HepG2 (cell line): ENCODE measurements at regions not wholly inside any gene's neighbourhood (a gene's known extent, or its start where the extent isn't known, plus 50 kb on each side); places are given as distances from the start of the nearest gene placed in this dataset.

Experiments used
- ATM ChIP-seq: fragments of 450-650 bp; IDR thresholded peaks from 2 replicates; pipeline ENCODE4 v1.7.1; 2017; ENCODE audit warnings: mild to moderate bottlenecking, borderline replicate concordance
- CBFB ChIP-seq: sonication (generic); formaldehyde crosslinking; IDR thresholded peaks from 2 replicates; pipeline ENCODE4 v1.4.0; 2020; ENCODE audit warnings: missing genetic modification reagents
- EP300 ChIP-seq, 3 experiments: sonication (generic) in 1 of 3; formaldehyde crosslinking in 1 of 3; IDR thresholded peaks; 2 replicates each; pipeline versions ENCODE4 v1.5.1 to v1.6.1; 2011 to 2020; ENCODE audit warnings: low read depth in 2 of 3, low read length in 2 of 3, borderline replicate concordance in 1 of 3, improper control_type of control experiment in 1 of 3, mild to moderate bottlenecking in 1 of 3, missing genetic modification reagents in 1 of 3, moderate library complexity in 1 of 3
- FOSL2 ChIP-seq: sonication (generic); formaldehyde crosslinking; IDR thresholded peaks from 2 replicates; pipeline ENCODE4 v1.4.0; 2020; ENCODE audit warnings: missing genetic modification reagents
- GATAD2A ChIP-seq: IDR thresholded peaks from 2 replicates; pipeline ENCODE4 v1.6.1; 2016
- HMG20A ChIP-seq: IDR thresholded peaks from 2 replicates; pipeline ENCODE4 v1.6.1; 2016; ENCODE audit warnings: borderline replicate concordance
- KDM1A ChIP-seq: IDR thresholded peaks from 2 replicates; pipeline ENCODE4 v1.6.1; 2016; ENCODE audit warnings: missing compliant biosample characterization
- RFX1 ChIP-seq: fragments of 450-650 bp; IDR thresholded peaks from 2 replicates; pipeline ENCODE4 v1.6.1; 2017
- RORA ChIP-seq: sonication (generic); formaldehyde crosslinking; IDR thresholded peaks from 2 replicates; pipeline ENCODE4 v1.5.0; 2020; ENCODE audit warnings: mild to moderate bottlenecking, missing genetic modification reagents, moderate library complexity
- RXRB ChIP-seq: IDR thresholded peaks from 2 replicates; pipeline ENCODE4 v1.6.1; 2016; ENCODE audit warnings: borderline replicate concordance, missing genetic modification reagents, missing compliant biosample characterization
- SAP130 ChIP-seq: IDR thresholded peaks from 2 replicates; pipeline ENCODE4 v1.6.1; 2016; ENCODE audit warnings: low read depth
- SRSF1 ChIP-seq: fragments of 200-400 bp; formaldehyde crosslinking; optimal IDR thresholded peaks from 2 replicates; pipeline ENCODE3; 2017; ENCODE audit warnings: mild to moderate bottlenecking, low read depth, low read length, moderate library complexity
- SYNCRIP ChIP-seq: fragments of 200-400 bp; formaldehyde crosslinking; IDR thresholded peaks from 2 replicates; pipeline ENCODE4 v1.6.1; 2018; ENCODE audit warnings: mild to moderate bottlenecking, low read depth, low read length; ENCODE audit not compliant: insufficient read depth
- TOPORS ChIP-seq: sonication (generic); formaldehyde crosslinking; IDR thresholded peaks from 2 replicates; pipeline ENCODE4 v1.8.0; 2023; ENCODE audit warnings: mild to moderate bottlenecking, missing genetic modification reagents
- ZNF12 ChIP-seq: sonication (generic); formaldehyde crosslinking; IDR thresholded peaks from 2 replicates; pipeline ENCODE4 v1.5.0; 2020; ENCODE audit warnings: missing genetic modification reagents
- ZNF644 ChIP-seq: IDR thresholded peaks from 2 replicates; pipeline ENCODE4 v1.6.1; 2016; ENCODE audit warnings: low read depth
- TF ChIP-seq, protein P1 (sequence below): IDR thresholded peaks from 2 replicates; pipeline ENCODE4 v1.6.1; 2012; ENCODE audit warnings: low read depth, low read length, improper control_type of control experiment
- TF ChIP-seq, protein P2 (sequence below): sonication (generic); formaldehyde crosslinking; IDR thresholded peaks from 2 replicates; pipeline ENCODE4 v1.5.0; 2020; ENCODE audit warnings: mild to moderate bottlenecking, missing genetic modification reagents, borderline replicate concordance
- TF ChIP-seq, protein P3 (sequence below): IDR thresholded peaks from 2 replicates; pipeline ENCODE4 v1.6.1; 2016

DNA sequence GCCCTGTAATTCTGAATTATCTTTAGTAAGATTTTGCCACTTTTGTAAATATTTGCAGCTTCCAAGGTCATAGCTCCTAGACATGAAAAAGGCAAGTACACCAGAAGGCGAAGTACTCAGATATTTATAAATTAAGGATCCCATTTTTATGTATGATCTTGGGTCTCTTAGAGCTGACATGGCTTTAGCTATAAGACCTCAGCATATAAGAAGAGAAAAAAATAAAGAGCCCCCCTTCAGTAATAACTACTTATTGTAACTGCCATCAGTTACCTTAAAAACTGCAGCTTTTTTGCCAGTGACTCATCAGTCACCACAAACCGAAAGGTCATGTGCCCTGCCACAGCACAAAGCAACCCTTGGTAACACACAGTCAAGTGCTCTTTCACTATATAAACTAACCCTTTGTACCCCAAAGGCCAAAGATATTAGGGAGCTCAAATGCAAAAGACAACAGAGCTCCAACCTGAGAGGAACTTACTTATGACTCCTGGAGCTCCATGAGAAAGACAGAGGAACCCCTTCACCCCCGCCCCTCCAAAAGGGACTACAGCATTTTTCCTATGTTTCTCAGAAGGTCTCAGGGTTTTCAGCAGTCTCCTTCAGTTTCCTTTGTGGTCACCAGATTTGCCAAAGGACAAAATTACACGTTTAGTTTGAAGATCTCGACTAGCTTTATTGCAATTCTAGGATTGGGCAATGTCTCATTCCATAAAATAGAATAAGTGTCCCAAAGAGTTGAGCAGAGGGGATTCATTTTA lies 219.8 kb upstream of the DUSP10 start (continued):
- TF ChIP-seq, protein P1, sequence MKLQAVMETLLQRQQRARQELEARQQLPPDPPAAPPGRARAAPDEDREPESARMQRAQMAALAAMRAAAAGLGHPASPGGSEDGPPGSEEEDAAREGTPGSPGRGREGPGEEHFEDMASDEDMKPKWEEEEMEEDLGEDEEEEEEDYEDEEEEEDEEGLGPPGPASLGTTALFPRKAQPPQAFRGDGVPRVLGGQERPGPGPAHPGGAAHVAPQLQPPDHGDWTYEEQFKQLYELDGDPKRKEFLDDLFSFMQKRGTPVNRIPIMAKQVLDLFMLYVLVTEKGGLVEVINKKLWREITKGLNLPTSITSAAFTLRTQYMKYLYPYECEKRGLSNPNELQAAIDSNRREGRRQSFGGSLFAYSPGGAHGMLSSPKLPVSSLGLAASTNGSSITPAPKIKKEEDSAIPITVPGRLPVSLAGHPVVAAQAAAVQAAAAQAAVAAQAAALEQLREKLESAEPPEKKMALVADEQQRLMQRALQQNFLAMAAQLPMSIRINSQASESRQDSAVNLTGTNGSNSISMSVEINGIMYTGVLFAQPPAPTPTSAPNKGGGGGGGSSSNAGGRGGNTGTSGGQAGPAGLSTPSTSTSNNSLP, result 0 out of 2 replicates have a peak, but pooled peaks have one; percentile 22
- no peak for TF ChIP-seq TOPORS (CRISPR knock-in tag)
- peak in 1 of 2 experiments; percentile 32; a peak in 1 of 4 replicates for TF ChIP-seq EP300 (IDR thresholded peaks at IDR 0.05; ENCODE audit: low read depth in 2 of 2, low read length in 2 of 2)
- TF ChIP-seq EP300 (CRISPR knock-in tag; IDR thresholded peaks at IDR 0.05; ENCODE audit: borderline replicate concordance), result no peak
- no peak for TF ChIP-seq SYNCRIP
- TF ChIP-seq FOSL2 (CRISPR knock-in tag), result peak; percentile 98
- TF ChIP-seq GATAD2A (CRISPR knock-in tag), result peak; percentile 80
- TF ChIP-seq, protein P2, sequence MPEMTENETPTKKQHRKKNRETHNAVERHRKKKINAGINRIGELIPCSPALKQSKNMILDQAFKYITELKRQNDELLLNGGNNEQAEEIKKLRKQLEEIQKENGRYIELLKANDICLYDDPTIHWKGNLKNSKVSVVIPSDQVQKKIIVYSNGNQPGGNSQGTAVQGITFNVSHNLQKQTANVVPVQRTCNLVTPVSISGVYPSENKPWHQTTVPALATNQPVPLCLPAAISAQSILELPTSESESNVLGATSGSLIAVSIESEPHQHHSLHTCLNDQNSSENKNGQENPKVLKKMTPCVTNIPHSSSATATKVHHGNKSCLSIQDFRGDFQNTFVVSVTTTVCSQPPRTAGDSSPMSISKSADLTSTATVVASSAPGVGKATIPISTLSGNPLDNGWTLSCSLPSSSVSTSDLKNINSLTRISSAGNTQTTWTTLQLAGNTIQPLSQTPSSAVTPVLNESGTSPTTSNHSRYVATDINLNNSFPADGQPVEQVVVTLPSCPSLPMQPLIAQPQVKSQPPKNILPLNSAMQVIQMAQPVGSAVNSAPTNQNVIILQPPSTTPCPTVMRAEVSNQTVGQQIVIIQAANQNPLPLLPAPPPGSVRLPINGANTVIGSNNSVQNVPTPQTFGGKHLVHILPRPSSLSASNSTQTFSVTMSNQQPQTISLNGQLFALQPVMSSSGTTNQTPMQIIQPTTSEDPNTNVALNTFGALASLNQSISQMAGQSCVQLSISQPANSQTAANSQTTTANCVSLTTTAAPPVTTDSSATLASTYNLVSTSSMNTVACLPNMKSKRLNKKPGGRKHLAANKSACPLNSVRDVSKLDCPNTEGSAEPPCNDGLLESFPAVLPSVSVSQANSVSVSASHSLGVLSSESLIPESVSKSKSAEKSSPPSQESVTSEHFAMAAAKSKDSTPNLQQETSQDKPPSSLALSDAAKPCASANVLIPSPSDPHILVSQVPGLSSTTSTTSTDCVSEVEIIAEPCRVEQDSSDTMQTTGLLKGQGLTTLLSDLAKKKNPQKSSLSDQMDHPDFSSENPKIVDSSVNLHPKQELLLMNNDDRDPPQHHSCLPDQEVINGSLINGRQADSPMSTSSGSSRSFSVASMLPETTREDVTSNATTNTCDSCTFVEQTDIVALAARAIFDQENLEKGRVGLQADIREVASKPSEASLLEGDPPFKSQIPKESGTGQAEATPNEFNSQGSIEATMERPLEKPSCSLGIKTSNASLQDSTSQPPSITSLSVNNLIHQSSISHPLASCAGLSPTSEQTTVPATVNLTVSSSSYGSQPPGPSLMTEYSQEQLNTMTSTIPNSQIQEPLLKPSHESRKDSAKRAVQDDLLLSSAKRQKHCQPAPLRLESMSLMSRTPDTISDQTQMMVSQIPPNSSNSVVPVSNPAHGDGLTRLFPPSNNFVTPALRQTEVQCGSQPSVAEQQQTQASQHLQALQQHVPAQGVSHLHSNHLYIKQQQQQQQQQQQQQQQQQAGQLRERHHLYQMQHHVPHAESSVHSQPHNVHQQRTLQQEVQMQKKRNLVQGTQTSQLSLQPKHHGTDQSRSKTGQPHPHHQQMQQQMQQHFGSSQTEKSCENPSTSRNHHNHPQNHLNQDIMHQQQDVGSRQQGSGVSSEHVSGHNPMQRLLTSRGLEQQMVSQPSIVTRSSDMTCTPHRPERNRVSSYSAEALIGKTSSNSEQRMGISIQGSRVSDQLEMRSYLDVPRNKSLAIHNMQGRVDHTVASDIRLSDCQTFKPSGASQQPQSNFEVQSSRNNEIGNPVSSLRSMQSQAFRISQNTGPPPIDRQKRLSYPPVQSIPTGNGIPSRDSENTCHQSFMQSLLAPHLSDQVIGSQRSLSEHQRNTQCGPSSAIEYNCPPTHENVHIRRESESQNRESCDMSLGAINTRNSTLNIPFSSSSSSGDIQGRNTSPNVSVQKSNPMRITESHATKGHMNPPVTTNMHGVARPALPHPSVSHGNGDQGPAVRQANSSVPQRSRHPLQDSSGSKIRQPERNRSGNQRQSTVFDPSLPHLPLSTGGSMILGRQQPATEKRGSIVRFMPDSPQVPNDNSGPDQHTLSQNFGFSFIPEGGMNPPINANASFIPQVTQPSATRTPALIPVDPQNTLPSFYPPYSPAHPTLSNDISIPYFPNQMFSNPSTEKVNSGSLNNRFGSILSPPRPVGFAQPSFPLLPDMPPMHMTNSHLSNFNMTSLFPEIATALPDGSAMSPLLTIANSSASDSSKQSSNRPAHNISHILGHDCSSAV (CRISPR knock-in tag), result no peak
- TF ChIP-seq RXRB (CRISPR knock-in tag), result 0 out of 2 replicates have a peak, but pooled peaks have one; percentile 51
- TF ChIP-seq CBFB (CRISPR knock-in tag), result 0 out of 2 replicates have a peak, but pooled peaks have one; percentile 27
- no peak for TF ChIP-seq RORA (CRISPR knock-in tag)
- TF ChIP-seq ZNF12 (CRISPR knock-in tag), result peak; percentile 82; the same call in 1 of the 2 replicates
- TF ChIP-seq ZNF644 (CRISPR knock-in tag), result no peak
- no peak for TF ChIP-seq KDM1A (CRISPR knock-in tag)
- no peak for TF ChIP-seq RFX1
- 0 out of 2 replicates have a peak, but pooled peaks have one; percentile 36 for TF ChIP-seq SAP130 (CRISPR knock-in tag)
- TF ChIP-seq ATM, result no peak
- TF ChIP-seq, protein P3, sequence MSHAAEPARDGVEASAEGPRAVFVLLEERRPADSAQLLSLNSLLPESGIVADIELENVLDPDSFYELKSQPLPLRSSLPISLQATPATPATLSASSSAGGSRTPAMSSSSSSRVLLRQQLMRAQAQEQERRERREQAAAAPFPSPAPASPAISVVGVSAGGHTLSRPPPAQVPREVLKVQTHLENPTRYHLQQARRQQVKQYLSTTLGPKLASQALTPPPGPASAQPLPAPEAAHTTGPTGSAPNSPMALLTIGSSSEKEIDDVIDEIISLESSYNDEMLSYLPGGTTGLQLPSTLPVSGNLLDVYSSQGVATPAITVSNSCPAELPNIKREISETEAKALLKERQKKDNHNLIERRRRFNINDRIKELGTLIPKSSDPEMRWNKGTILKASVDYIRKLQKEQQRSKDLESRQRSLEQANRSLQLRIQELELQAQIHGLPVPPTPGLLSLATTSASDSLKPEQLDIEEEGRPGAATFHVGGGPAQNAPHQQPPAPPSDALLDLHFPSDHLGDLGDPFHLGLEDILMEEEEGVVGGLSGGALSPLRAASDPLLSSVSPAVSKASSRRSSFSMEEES, result peak; percentile 90
- peak; percentile 57; the same call in 1 of the 2 replicates for TF ChIP-seq HMG20A
- no peak for TF ChIP-seq SRSF1
